ENCODE measurements at regions not wholly inside any gene's neighbourhood (a gene's known extent, or its start where the extent isn't known, plus 50 kb on each side); places are given as distances from the start of the nearest gene placed in this dataset.

DNA sequence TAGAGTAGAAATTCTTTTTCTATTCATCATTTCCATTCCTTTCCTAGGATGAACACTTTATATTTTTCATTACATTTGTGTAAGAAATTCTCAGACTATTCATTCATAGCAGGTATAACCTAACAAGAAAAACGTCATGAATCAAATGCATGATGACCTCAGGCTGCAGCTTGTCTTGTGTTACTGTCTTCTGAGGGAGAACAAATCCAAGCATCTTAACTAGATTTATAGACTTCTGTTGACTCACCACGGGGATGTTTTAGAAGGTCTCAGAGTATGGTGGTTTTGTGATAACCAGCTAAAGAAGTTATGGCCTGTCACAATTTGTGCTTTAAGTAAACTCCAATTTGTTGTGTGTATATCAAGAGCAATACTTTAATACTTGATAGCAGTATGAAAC, 102.7 kb downstream of the ANKRD7 start:
- Histone ChIP-seq H3K4me2 (ENCODE audit: low read length) (no peak overlapping the region), H3K4me3 (ENCODE audit: low read length) (no peak overlapping the region), H3K9me2 (replicated peaks; ENCODE audit: control insufficient read depth, low read length) (no peaks in the 10 kb centered on the region), H3K79me2 (ENCODE audit: control insufficient read depth, low read length) (no peaks in the 10 kb centered on the region), H4K20me1 (ENCODE audit: control insufficient read depth, insufficient read depth, low read depth, low read length) (no peaks in the 10 kb centered on the region), H3K27ac (ENCODE audit: low read depth, low read length) (no peak overlapping the region), H3K9me3 (ENCODE audit: control insufficient read depth, insufficient read depth, low read length) (no peaks in the 10 kb centered on the region), H3K4me1 (ENCODE audit: control insufficient read depth, low read length) (no peaks in the 10 kb centered on the region), H3K36me3 (ENCODE audit: control insufficient read depth, low read length) (no peaks in the 10 kb centered on the region), H3F3A (ENCODE audit: control insufficient read depth, insufficient read depth) (no peaks in the 10 kb centered on the region), H3K27me3 (ENCODE audit: control insufficient read depth, low read length) (peaks cover 29% of the 10 kb centered on the region)
- TF ChIP-seq, protein P1, sequence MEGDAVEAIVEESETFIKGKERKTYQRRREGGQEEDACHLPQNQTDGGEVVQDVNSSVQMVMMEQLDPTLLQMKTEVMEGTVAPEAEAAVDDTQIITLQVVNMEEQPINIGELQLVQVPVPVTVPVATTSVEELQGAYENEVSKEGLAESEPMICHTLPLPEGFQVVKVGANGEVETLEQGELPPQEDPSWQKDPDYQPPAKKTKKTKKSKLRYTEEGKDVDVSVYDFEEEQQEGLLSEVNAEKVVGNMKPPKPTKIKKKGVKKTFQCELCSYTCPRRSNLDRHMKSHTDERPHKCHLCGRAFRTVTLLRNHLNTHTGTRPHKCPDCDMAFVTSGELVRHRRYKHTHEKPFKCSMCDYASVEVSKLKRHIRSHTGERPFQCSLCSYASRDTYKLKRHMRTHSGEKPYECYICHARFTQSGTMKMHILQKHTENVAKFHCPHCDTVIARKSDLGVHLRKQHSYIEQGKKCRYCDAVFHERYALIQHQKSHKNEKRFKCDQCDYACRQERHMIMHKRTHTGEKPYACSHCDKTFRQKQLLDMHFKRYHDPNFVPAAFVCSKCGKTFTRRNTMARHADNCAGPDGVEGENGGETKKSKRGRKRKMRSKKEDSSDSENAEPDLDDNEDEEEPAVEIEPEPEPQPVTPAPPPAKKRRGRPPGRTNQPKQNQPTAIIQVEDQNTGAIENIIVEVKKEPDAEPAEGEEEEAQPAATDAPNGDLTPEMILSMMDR (IDR thresholded peaks at IDR 0.05; ENCODE audit: low read depth, low read length, poor library complexity, severe bottlenecking), result no peak
- TF ChIP-seq EZH2phosphoT487 (IDR thresholded peaks at IDR 0.05; ENCODE audit: borderline replicate concordance, low read length), result no peak

DNA sequence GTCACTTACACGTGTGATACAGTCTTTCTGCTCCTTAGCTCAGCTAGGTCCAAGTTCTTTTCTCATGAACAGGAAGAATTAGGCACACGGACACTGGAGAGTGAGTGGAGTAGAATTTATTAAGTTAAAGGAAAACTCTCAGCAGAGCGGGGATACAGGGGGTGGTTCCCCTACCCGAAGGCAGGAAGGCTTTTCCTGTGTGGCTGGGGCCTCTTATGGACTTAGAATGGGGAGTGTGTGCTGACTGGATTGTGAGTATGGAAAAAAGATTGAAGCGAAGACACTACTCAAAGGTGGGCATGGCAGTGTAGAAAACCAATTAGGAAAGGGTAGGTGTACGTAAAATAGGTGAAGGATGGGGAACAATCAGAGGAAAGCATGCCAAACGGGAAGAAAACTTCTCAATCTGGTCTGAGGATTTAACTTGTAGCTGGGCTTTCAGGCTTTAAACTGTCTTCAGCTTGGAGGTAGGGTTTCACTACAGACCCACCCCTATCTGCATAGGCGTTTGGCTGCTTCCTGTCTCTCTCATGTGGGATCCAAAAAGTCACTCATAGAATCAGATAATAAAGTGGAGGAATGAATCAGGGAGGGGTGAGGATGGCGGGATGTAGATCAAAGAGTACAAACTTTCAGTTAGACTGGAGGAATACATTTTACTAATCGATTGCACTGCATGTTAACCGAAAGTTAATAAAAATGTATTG, 104.2 kb downstream of the ANKRD7 start:
- no peaks in the 10 kb centered on the region for H3F3A ChIP-seq (ENCODE audit: control insufficient read depth, insufficient read depth)

DNA sequence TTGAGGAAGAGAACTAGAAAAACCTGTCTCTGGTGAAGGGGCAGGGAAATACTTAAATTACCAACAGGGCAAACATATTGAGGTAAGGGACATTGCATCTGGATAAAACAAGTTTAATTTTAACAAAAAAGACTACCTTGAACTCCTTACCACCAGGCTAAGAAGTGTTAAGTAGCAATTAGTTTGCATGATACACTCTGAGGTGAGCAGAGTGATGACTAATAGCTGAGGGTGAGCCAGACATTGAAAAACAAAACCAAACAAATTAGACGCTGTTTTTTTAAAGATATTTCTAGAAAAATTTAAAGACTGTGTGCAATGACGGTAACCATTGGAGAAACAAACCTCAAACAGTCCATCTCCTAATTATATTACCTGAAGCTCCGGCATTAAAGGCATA, 105.9 kb downstream of the ANKRD7 start:
- TF ChIP-seq, protein P1 (IDR thresholded peaks at IDR 0.05; ENCODE audit: low read depth, low read length, poor library complexity, severe bottlenecking), result no peak
- no peak for TF ChIP-seq EZH2phosphoT487 (IDR thresholded peaks at IDR 0.05; ENCODE audit: borderline replicate concordance, low read length)
- Histone ChIP-seq H3K4me3 (ENCODE audit: low read length) (no peak overlapping the region), H3K9me3 (ENCODE audit: control insufficient read depth, insufficient read depth, low read length) (no peaks in the 10 kb centered on the region), H3K4me1 (ENCODE audit: control insufficient read depth, low read length) (peaks cover 4% of the 10 kb centered on the region), H3K79me2 (ENCODE audit: control insufficient read depth, low read length) (no peaks in the 10 kb centered on the region), H3K4me2 (ENCODE audit: low read length) (no peak overlapping the region), H3K27me3 (ENCODE audit: control insufficient read depth, low read length) (peaks cover 44% of the 10 kb centered on the region), H3K36me3 (ENCODE audit: control insufficient read depth, low read length) (no peaks in the 10 kb centered on the region), H3K27ac (ENCODE audit: low read depth, low read length) (no peak overlapping the region), H3F3A (ENCODE audit: control insufficient read depth, insufficient read depth) (no peaks in the 10 kb centered on the region), H3K9me2 (replicated peaks; ENCODE audit: control insufficient read depth, low read length) (no peaks in the 10 kb centered on the region), H4K20me1 (ENCODE audit: control insufficient read depth, insufficient read depth, low read depth, low read length) (no peaks in the 10 kb centered on the region)

More for the DNA sequence above, 104.2 kb downstream of the ANKRD7 start:
- no peaks in the 10 kb centered on the region for H3K36me3 ChIP-seq (ENCODE audit: control insufficient read depth, low read length)
- no peaks in the 10 kb centered on the region for H3K9me3 ChIP-seq (ENCODE audit: control insufficient read depth, insufficient read depth, low read length)
- no peaks in the 10 kb centered on the region for H3K9me2 ChIP-seq (replicated peaks; ENCODE audit: control insufficient read depth, low read length)
- H3K4me2 ChIP-seq (ENCODE audit: low read length), result no peak overlapping the region
- TF ChIP-seq, protein P1 (IDR thresholded peaks at IDR 0.05; ENCODE audit: low read depth, low read length, poor library complexity, severe bottlenecking), result no peak
- no peak for TF ChIP-seq EZH2phosphoT487 (IDR thresholded peaks at IDR 0.05; ENCODE audit: borderline replicate concordance, low read length)
- H3K27ac ChIP-seq (ENCODE audit: low read depth, low read length), result no peak overlapping the region
- no peaks in the 10 kb centered on the region for H3K79me2 ChIP-seq (ENCODE audit: control insufficient read depth, low read length)
- H3K4me1 ChIP-seq (ENCODE audit: control insufficient read depth, low read length), result peaks cover 4% of the 10 kb centered on the region
- H3K27me3 ChIP-seq (ENCODE audit: control insufficient read depth, low read length), result peaks cover 33% of the 10 kb centered on the region
- H3K4me3 ChIP-seq (ENCODE audit: low read length), result no peak overlapping the region
- H4K20me1 ChIP-seq (ENCODE audit: control insufficient read depth, insufficient read depth, low read depth, low read length), result no peaks in the 10 kb centered on the region

Measured in DOHH2 (cell line).